ENCODE measurements at regions not wholly inside any gene's neighbourhood (a gene's known extent, or its start where the extent isn't known, plus 50 kb on each side); places are given as distances from the start of the nearest gene placed in this dataset.
A peak's percentile ranks its signal among the peaks of the same experiment; 100 is the strongest.

DNA sequence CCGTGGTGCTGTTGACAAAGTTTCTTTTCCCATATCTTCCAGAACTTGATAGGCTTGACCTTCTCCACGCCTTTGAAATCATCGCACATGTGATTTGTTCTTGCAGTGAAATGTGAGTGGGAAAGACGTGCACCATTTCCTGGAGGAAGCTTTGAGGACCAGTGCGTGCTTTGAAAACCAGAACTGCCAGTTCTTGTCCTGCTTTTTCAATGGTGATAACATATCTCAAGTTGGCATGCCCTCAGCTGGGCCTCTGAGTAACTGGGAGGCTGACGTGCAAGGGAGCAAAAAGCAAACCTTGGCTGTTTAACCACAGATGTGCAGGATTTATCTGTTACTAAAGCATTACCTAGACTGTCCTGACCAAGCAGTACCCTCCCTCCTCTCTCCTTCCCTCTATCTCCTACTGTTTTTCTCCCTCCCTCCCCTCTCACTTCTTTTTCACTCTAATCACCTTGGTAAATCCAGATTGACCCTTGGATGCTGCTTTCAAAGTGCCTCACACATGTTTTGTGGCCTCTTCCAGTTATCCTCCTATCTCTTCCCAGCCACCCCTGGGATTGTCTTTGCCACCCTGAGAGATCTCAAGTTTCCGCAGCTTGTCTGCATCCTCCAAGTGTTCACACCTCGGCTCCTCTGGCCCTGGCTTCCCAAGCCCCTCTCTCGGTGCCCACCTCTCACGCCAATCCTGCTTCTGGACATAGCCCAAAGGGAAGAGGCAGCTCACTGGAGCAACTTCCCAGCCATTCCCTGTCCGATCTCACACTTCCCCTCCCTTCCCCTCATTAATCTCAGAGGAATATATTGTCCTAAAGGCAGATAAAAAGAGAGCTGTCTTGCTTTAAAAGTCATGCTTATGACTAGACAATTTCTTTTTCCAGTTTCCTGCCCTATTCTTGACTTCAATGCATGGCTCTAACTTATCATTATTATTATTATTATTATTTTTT lies 198.3 kb downstream of the ERCC6L2 start:
- WGBS (ENCODE audit: insufficient coverage): 58% methylated on average over 7 of the region's 11 CpGs
- DNase-seq: peak; percentile 32 to 54 (median 48)
- ChIA-PET POLR2A (interaction anchor here (0.6 kb wide), 1 partner anchor 806 kb away, joined by 5 read pairs; no protein-coding TSS in a partner anchor), CTCF (interaction anchor here (1.3 to 1.7 kb wide), 3 partner anchors 12 to 136 kb away, joined by 3 to 5 read pairs (median 4); no protein-coding TSS in a partner anchor)
- Histone ChIP-seq H3K4me3 (ENCODE audit: control insufficient read depth in 1 of 7, extremely low read depth in 1 of 7, insufficient read depth in 4 of 7, low read depth in 2 of 7, low read length in 6 of 7) (no peak overlapping the region), H3K9me3 (ENCODE audit: control extremely low read depth in 1 of 5, control insufficient read depth in 4 of 5, insufficient read depth in 2 of 5, low read depth in 1 of 5, low read length in 4 of 5) (no peaks in the 10 kb centered on the region), H3K27me3 (replicated peaks in 2 of 5; ENCODE audit: control insufficient read depth in 4 of 5, insufficient read depth in 5 of 5, low read length in 4 of 5) (peaks cover 0 to 3% (median 0%) of the 10 kb centered on the region in 5 experiments), H3K27ac (ENCODE audit: insufficient read depth in 1 of 2, low read depth in 1 of 2, low read length in 2 of 2, poor library complexity in 1 of 2, severe bottlenecking in 2 of 2) (no peak overlapping the region), H3K4me1 (ENCODE audit: control extremely low read depth in 1 of 4, control insufficient read depth in 4 of 4, insufficient read depth in 4 of 4, low read length in 3 of 4) (peaks cover 0 to 2% (median 0%) of the 10 kb centered on the region in 4 experiments), H3K36me3 (ENCODE audit: control insufficient read depth in 4 of 4, insufficient read depth in 4 of 4, low read length in 3 of 4) (no peaks in the 10 kb centered on the region)

DNA sequence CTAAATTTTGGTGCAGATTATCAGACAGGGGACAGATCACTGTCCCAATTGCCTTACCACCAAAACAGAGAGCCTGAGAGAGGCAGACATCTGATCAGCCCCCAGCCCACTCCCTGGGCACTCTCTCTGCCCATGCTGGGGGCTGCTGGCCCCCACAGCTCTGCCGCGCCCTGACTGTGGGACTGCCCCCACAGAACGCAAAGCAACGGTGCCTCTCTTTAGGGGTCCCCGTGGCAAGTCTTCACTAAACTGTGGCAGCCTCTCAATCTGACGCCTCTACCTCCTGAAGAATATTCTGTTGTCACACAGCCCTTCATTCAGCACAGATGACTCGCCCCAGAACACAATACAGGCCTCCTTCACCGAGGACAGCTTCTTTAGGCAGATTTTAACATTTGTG lies 197.4 kb downstream of the ERCC6L2 start:
- Histone ChIP-seq H3K9me3 (ENCODE audit: control extremely low read depth in 1 of 5, control insufficient read depth in 4 of 5, insufficient read depth in 2 of 5, low read depth in 1 of 5, low read length in 4 of 5) (no peaks in the 10 kb centered on the region), H3K4me3 (ENCODE audit: control insufficient read depth in 1 of 7, extremely low read depth in 1 of 7, insufficient read depth in 4 of 7, low read depth in 2 of 7, low read length in 6 of 7) (no peak overlapping the region), H3K27ac (ENCODE audit: insufficient read depth in 1 of 2, low read depth in 1 of 2, low read length in 2 of 2, poor library complexity in 1 of 2, severe bottlenecking in 2 of 2) (no peak overlapping the region), H3K4me1 (ENCODE audit: control extremely low read depth in 1 of 4, control insufficient read depth in 4 of 4, insufficient read depth in 4 of 4, low read length in 3 of 4) (peaks cover 0 to 2% (median 0%) of the 10 kb centered on the region in 4 experiments), H3K27me3 (replicated peaks in 2 of 5; ENCODE audit: control insufficient read depth in 4 of 5, insufficient read depth in 5 of 5, low read length in 4 of 5) (peaks cover 0 to 3% (median 0%) of the 10 kb centered on the region in 5 experiments), H3K36me3 (ENCODE audit: control insufficient read depth in 4 of 4, insufficient read depth in 4 of 4, low read length in 3 of 4) (no peaks in the 10 kb centered on the region)
- WGBS (ENCODE audit: insufficient coverage): 91% methylated on average over 6 of the region's 8 CpGs
- ChIA-PET CTCF (interaction anchor here (1.3 to 1.7 kb wide), 3 partner anchors 11 to 137 kb away, joined by 3 to 5 read pairs (median 4); no protein-coding TSS in a partner anchor), POLR2A (interaction anchor here (0.6 kb wide), 1 partner anchor 805 kb away, joined by 5 read pairs; no protein-coding TSS in a partner anchor)
- no peak for DNase-seq

DNA sequence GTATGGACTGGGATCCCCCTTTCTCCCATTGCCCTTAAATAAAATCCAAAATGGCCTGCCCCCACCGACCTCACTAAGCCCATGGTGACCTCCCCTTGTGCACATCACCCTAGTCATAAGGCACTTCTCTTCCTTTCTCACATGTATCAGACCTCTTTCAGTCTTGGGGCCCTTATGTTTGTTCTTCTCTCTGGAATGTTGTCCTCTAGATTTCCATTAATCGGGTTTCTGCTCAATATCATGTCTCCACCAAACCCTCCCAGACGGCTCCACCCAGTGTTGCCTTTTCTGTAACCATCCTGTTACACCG lies 196.3 kb downstream of the ERCC6L2 start:
- WGBS (ENCODE audit: insufficient coverage): 92% methylated on average over 4 of the region's 4 CpGs
- peaks cover 0 to 2% (median 0%) of the 10 kb centered on the region in 4 experiments for H3K4me1 ChIP-seq (ENCODE audit: control extremely low read depth in 1 of 4, control insufficient read depth in 4 of 4, insufficient read depth in 4 of 4, low read length in 3 of 4)
- H3K9me3 ChIP-seq (ENCODE audit: control extremely low read depth in 1 of 5, control insufficient read depth in 4 of 5, insufficient read depth in 2 of 5, low read depth in 1 of 5, low read length in 4 of 5): no peaks in the 10 kb centered on the region
- H3K36me3 ChIP-seq (ENCODE audit: control insufficient read depth in 4 of 4, insufficient read depth in 4 of 4, low read length in 3 of 4): no peaks in the 10 kb centered on the region
- DNase-seq: no peak
- POLR2A ChIA-PET: no interaction called here
- H3K27ac ChIP-seq (ENCODE audit: insufficient read depth in 1 of 2, low read depth in 1 of 2, low read length in 2 of 2, poor library complexity in 1 of 2, severe bottlenecking in 2 of 2): no peak overlapping the region
- no peak overlapping the region for H3K4me3 ChIP-seq (ENCODE audit: control insufficient read depth in 1 of 7, extremely low read depth in 1 of 7, insufficient read depth in 4 of 7, low read depth in 2 of 7, low read length in 6 of 7)
- H3K27me3 ChIP-seq (replicated peaks in 2 of 5; ENCODE audit: control insufficient read depth in 4 of 5, insufficient read depth in 5 of 5, low read length in 4 of 5): peaks cover 0 to 3% (median 0%) of the 10 kb centered on the region in 5 experiments
- CTCF ChIA-PET: no interaction called here

DNA sequence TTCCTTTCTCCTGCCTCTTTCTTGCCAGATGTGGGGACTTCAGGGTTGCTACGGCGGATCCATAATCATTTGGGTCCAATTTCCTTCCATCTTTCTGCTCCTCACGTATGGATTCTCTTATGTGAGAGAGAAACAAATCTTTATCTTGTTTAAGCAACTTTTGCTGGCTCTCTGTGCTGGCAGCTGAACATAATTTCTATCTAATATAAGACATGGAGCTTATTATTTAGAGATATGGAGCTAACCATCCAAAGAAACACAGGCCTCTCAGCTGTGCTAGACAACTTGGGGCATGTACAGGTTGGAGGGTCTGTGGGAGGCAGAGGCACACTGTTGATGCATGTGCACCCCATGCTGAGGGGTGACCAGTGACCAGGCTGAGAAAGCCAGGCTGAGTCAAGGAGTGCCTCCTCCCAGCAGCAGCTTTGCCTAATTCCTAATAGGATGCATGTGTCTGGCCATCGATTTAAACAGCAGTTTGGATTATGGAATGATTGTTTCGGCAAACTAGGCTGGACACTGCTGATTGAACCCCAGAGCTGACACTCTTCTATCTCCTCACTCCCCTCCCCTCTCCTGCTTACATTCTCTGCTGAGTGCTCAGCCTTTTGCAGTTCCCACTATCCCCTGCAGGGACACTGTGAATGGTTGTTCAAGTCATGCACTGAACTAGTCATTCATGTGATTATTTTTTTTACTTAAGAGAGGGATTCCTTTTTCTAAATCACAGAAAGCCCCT lies 195.8 kb downstream of the ERCC6L2 start:
- H3K27me3 ChIP-seq (replicated peaks in 2 of 5; ENCODE audit: control insufficient read depth in 4 of 5, insufficient read depth in 5 of 5, low read length in 4 of 5): peaks cover 0 to 3% (median 0%) of the 10 kb centered on the region in 5 experiments
- CTCF ChIA-PET: interaction anchor here (0.8 to 1.5 kb wide), 3 partner anchors 9 to 45 kb away, joined by 3 to 4 read pairs (median 3); no protein-coding TSS in a partner anchor
- 71% methylated on average over 1 of the region's 5 CpGs for WGBS (ENCODE audit: insufficient coverage)

DNA sequence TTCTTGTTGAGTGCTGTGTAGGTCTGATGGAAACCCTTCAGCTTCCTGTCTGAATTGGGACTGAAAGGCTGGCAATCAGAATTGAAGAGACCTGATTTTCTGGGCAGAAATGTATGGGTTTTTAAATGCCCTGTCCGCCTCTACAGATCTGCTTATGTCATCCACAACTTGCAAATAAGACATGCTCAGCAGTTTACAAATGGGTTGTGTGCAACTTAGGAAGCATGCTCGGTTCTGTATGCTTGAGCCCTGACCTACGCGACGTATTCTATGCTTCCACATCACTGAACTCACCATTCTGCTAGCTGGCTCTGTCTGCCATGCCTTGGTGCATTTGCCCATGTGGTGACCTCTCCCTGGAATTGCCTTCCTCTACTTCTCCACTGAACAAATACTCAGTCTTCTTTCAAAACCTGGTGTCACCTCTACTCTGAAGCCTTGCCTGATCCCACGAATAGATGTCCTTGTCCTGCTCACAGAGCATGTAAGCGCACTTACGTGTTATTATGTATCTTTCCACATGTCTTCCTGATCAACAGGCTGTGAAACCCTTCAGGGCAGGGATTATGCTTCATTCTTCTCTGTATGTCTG lies 194.2 kb downstream of the ERCC6L2 start:
- POLR2A ChIA-PET: no interaction called here
- CTCF ChIA-PET: interaction anchor here (0.9 to 1.5 kb wide), 2 partner anchors 8 to 11 kb away, joined by 3 read pairs; no protein-coding TSS in a partner anchor
- 96% methylated on average over 8 of the region's 8 CpGs for WGBS (ENCODE audit: insufficient coverage)

More for the DNA sequence above, 195.8 kb downstream of the ERCC6L2 start:
- peak in 2 of 3 donors; percentile 37 to 52 for DNase-seq
- Histone ChIP-seq H3K27ac (ENCODE audit: insufficient read depth in 1 of 2, low read depth in 1 of 2, low read length in 2 of 2, poor library complexity in 1 of 2, severe bottlenecking in 2 of 2) (no peak overlapping the region), H3K4me3 (ENCODE audit: control insufficient read depth in 1 of 7, extremely low read depth in 1 of 7, insufficient read depth in 4 of 7, low read depth in 2 of 7, low read length in 6 of 7) (no peak overlapping the region), H3K4me1 (ENCODE audit: control extremely low read depth in 1 of 4, control insufficient read depth in 4 of 4, insufficient read depth in 4 of 4, low read length in 3 of 4) (peaks cover 0 to 2% (median 0%) of the 10 kb centered on the region in 4 experiments), H3K36me3 (ENCODE audit: control insufficient read depth in 4 of 4, insufficient read depth in 4 of 4, low read length in 3 of 4) (no peaks in the 10 kb centered on the region), H3K9me3 (ENCODE audit: control extremely low read depth in 1 of 5, control insufficient read depth in 4 of 5, insufficient read depth in 2 of 5, low read depth in 1 of 5, low read length in 4 of 5) (no peaks in the 10 kb centered on the region)
- POLR2A ChIA-PET: no interaction called here

DNA sequence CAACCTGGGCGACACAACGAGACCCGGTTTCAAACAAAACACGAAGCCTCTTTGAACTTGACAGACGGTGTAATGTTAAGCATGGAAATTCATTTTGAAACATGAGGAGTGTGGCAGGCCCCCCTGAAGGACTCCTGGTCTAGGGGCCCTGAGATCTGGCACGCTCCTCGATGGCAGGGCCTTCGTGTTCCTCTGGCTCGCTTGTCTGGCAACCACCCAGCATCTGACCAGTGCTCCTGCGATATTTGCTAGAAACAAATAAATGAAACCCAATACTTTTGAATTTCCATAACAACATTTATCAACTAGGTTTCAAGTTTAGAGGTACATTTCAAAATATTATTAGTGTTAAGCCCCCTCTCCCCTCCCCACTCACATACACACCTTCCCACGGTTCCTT lies 193.0 kb downstream of the ERCC6L2 start:
- 96% methylated on average over 11 of the region's 11 CpGs for WGBS (ENCODE audit: insufficient coverage)
- no peaks in the 10 kb centered on the region for H3K9me3 ChIP-seq (ENCODE audit: control extremely low read depth in 1 of 5, control insufficient read depth in 4 of 5, insufficient read depth in 2 of 5, low read depth in 1 of 5, low read length in 4 of 5)
- H3K4me1 ChIP-seq (ENCODE audit: control extremely low read depth in 1 of 4, control insufficient read depth in 4 of 4, insufficient read depth in 4 of 4, low read length in 3 of 4): no peaks in the 10 kb centered on the region
- H3K27ac ChIP-seq (ENCODE audit: insufficient read depth in 1 of 2, low read depth in 1 of 2, low read length in 2 of 2, poor library complexity in 1 of 2, severe bottlenecking in 2 of 2): no peak overlapping the region
- no peaks in the 10 kb centered on the region for H3K36me3 ChIP-seq (ENCODE audit: control insufficient read depth in 4 of 4, insufficient read depth in 4 of 4, low read length in 3 of 4)
- no peak for DNase-seq
- no peak overlapping the region for H3K4me3 ChIP-seq (ENCODE audit: control insufficient read depth in 1 of 7, extremely low read depth in 1 of 7, insufficient read depth in 4 of 7, low read depth in 2 of 7, low read length in 6 of 7)
- H3K27me3 ChIP-seq (replicated peaks in 2 of 5; ENCODE audit: control insufficient read depth in 4 of 5, insufficient read depth in 5 of 5, low read length in 4 of 5): peaks cover 0 to 3% (median 0%) of the 10 kb centered on the region in 5 experiments
- ChIA-PET CTCF (no interaction called here), POLR2A (no interaction called here)

More for the DNA sequence above, 194.2 kb downstream of the ERCC6L2 start:
- no peak for DNase-seq
- Histone ChIP-seq H3K36me3 (ENCODE audit: control insufficient read depth in 4 of 4, insufficient read depth in 4 of 4, low read length in 3 of 4) (no peaks in the 10 kb centered on the region), H3K9me3 (ENCODE audit: control extremely low read depth in 1 of 5, control insufficient read depth in 4 of 5, insufficient read depth in 2 of 5, low read depth in 1 of 5, low read length in 4 of 5) (no peaks in the 10 kb centered on the region), H3K27me3 (replicated peaks in 2 of 5; ENCODE audit: control insufficient read depth in 4 of 5, insufficient read depth in 5 of 5, low read length in 4 of 5) (peaks cover 0 to 3% (median 0%) of the 10 kb centered on the region in 5 experiments), H3K4me1 (ENCODE audit: control extremely low read depth in 1 of 4, control insufficient read depth in 4 of 4, insufficient read depth in 4 of 4, low read length in 3 of 4) (peaks cover 0 to 2% (median 0%) of the 10 kb centered on the region in 4 experiments), H3K27ac (ENCODE audit: insufficient read depth in 1 of 2, low read depth in 1 of 2, low read length in 2 of 2, poor library complexity in 1 of 2, severe bottlenecking in 2 of 2) (no peak overlapping the region), H3K4me3 (ENCODE audit: control insufficient read depth in 1 of 7, extremely low read depth in 1 of 7, insufficient read depth in 4 of 7, low read depth in 2 of 7, low read length in 6 of 7) (no peak overlapping the region)
